ENCODE measurements at regions not wholly inside any gene's neighbourhood (a gene's known extent, or its start where the extent isn't known, plus 50 kb on each side); places are given as distances from the start of the nearest gene placed in this dataset.

DNA sequence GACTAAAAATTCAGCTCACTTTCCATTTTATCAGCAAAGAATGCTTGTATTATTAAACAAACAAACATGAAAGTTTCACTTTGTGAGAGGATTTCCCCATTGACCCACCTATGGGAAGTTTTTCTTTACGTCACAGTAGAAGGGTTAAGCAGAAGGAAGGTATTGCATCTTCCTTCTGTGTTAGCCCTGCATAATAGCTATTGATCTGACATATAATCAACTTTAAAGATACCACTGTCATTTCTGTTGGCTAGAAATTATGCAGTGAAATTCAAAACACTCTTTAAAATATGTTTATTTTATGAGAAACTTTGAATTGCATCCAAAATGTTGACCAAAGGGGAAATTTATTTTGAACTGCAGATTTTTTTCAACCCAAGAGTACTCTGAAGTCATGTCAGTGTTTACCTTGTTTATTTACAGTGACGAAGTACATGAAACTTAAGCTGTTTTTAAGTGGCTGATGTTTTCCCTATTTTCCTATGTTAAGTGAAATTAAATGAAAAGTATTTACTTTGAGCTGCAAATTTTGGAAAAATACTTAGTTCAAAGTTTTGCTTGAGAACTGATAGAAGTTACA lies 566.4 kb downstream of the ZEB2 start:
- TF ChIP-seq, protein P1, sequence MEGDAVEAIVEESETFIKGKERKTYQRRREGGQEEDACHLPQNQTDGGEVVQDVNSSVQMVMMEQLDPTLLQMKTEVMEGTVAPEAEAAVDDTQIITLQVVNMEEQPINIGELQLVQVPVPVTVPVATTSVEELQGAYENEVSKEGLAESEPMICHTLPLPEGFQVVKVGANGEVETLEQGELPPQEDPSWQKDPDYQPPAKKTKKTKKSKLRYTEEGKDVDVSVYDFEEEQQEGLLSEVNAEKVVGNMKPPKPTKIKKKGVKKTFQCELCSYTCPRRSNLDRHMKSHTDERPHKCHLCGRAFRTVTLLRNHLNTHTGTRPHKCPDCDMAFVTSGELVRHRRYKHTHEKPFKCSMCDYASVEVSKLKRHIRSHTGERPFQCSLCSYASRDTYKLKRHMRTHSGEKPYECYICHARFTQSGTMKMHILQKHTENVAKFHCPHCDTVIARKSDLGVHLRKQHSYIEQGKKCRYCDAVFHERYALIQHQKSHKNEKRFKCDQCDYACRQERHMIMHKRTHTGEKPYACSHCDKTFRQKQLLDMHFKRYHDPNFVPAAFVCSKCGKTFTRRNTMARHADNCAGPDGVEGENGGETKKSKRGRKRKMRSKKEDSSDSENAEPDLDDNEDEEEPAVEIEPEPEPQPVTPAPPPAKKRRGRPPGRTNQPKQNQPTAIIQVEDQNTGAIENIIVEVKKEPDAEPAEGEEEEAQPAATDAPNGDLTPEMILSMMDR (IDR thresholded peaks at IDR 0.05; ENCODE audit: insufficient read depth, low read length, poor library complexity, severe bottlenecking) = no peak
- no peak for DNase-seq (ENCODE audit: low read depth)
- H3K4me3 ChIP-seq (ENCODE audit: low read depth, low read length) = no peak overlapping the region
- no peaks in the 10 kb centered on the region for H3K27me3 ChIP-seq (ENCODE audit: control insufficient read depth, insufficient read depth, low read length)
- no peaks in the 10 kb centered on the region for H3K36me3 ChIP-seq (ENCODE audit: control insufficient read depth, insufficient read depth, low read length)

DNA sequence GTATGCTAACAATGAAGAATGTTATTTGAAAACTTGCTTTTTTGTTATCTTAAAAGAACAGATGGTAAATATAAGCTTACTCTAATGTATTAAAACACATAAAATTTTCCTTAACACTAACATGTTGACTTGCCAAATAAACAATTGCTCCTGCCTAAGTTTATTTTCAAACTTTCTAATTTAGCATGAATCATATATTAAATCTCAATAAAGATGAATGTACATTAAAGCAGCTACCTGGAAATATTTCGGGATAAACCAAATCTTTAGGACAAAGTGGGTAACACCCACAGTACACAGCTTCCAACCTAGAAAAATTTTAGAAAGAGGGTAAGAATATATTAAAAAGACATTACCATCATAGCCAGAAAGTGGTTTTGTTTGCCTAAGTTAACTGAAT lies 567.4 kb downstream of the ZEB2 start:
- DNase-seq (ENCODE audit: low read depth) = no peak
- TF ChIP-seq, protein P1 (IDR thresholded peaks at IDR 0.05; ENCODE audit: insufficient read depth, low read length, poor library complexity, severe bottlenecking) = no peak
- no peaks in the 10 kb centered on the region for H3K27me3 ChIP-seq (ENCODE audit: control insufficient read depth, insufficient read depth, low read length)
- H3K36me3 ChIP-seq (ENCODE audit: control insufficient read depth, insufficient read depth, low read length) = no peaks in the 10 kb centered on the region
- H3K4me3 ChIP-seq (ENCODE audit: low read depth, low read length) = no peak overlapping the region

DNA sequence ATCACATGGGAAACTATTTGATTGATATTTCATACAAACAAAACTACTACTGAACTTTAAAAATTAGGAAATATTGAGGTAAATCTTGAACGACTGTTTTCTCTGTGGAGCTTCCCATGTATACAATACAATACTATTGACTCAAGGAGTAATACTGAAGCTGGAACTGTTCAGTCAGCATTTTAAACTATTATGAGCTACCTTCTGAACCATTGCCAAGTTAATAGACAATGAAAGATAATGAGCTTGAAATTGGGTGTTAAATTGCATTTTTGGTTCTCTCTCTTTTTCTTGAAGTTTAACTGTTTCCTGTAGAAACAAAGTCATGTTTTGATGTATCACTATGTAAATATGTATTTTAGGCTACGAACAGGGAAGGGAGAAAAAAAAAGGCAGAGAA lies 569.2 kb downstream of the ZEB2 start:
- Histone ChIP-seq H3K36me3 (ENCODE audit: control insufficient read depth, insufficient read depth, low read length) (no peaks in the 10 kb centered on the region), H3K27me3 (ENCODE audit: control insufficient read depth, insufficient read depth, low read length) (no peaks in the 10 kb centered on the region), H3K4me3 (ENCODE audit: low read depth, low read length) (no peak overlapping the region)
- TF ChIP-seq, protein P1 (IDR thresholded peaks at IDR 0.05; ENCODE audit: insufficient read depth, low read length, poor library complexity, severe bottlenecking) = no peak
- DNase-seq (ENCODE audit: low read depth) = no peak

DNA sequence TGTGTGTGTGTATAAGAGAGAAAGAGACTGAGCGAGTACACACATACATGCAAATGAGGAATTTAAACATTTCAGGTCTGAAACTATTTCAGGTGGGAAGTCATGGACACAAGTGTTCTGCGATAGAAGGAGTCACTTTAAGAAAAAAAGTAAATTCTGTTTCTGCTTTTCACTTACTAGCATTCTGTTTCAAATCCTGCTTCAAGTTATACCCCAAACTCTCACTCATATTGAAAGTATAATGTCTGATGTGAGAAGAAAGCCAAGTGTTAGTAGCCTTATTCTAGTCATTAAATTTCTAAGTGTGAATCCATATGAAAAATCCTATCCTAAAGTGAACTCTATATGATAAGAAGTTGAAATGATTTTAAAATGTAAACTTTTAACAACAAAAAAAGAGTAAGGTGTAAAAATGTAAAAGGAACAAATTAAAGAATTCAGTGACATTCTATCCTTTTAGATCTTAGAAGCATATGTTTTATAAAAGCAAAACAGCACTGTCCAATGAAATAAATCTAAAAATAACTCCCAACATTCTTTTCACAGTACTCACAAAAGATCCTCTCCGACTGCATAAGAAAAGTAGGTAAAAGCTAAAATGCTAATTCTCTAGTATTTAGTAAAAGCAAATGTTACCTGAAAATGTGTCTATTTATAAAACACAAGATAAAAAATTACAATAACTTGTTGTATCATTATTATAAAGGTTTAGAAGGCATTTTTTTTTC lies 570.6 kb downstream of the ZEB2 start:
- H3K4me3 ChIP-seq (ENCODE audit: low read depth, low read length) = no peak overlapping the region
- H3K36me3 ChIP-seq (ENCODE audit: control insufficient read depth, insufficient read depth, low read length) = no peaks in the 10 kb centered on the region
- DNase-seq (ENCODE audit: low read depth) = no peak
- TF ChIP-seq, protein P1 (IDR thresholded peaks at IDR 0.05; ENCODE audit: insufficient read depth, low read length, poor library complexity, severe bottlenecking) = no peak
- H3K27me3 ChIP-seq (ENCODE audit: control insufficient read depth, insufficient read depth, low read length) = no peaks in the 10 kb centered on the region

DNA sequence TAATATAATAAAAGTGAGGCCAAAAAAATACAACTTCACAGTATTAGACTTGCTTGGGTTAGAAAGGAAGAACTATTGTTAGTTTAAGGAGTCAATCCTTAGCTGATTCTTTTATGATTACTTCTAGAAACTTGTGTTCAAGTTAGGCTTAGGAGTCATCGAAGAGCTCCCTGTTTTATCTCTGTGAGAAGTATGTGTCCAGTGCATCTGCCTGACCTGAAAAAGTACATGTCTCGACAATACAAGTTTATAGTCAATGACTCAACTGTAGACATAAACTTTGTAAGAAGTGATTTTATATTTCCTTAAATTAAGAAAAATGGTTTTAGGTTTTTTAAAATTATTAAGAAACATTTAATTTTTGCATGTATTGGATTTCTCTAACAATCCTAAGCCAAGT lies 571.2 kb downstream of the ZEB2 start:
- Histone ChIP-seq H3K4me3 (ENCODE audit: low read depth, low read length) (no peak overlapping the region), H3K36me3 (ENCODE audit: control insufficient read depth, insufficient read depth, low read length) (no peaks in the 10 kb centered on the region), H3K27me3 (ENCODE audit: control insufficient read depth, insufficient read depth, low read length) (no peaks in the 10 kb centered on the region)
- DNase-seq (ENCODE audit: low read depth) = no peak
- TF ChIP-seq, protein P1 (IDR thresholded peaks at IDR 0.05; ENCODE audit: insufficient read depth, low read length, poor library complexity, severe bottlenecking) = no peak
